Common myeloid progenitor, CD34-positive (primary cell): ENCODE measurements at regions not wholly inside any gene's neighbourhood (a gene's known extent, or its start where the extent isn't known, plus 50 kb on each side); places are given as distances from the start of the nearest gene placed in this dataset.

Source experiments
- CTCF ChIA-PET: fragments of 350-600 bp; sonication (Branson Sonifier 250); formaldehyde crosslinking; loops from one replicate; lab custom pipeline; 2021; ENCODE audit warnings: antibody characterized with exemption; lab: Charles Lee
- POLR2A ChIA-PET: fragments of 350-600 bp; sonication (Branson Sonifier 250); formaldehyde crosslinking; loops from one replicate; lab custom pipeline; 2021; ENCODE audit warnings: antibody characterized with exemption; lab: Charles Lee
- DNase-seq, 3 donors: peaks; one replicate each; pipeline versions ENCODE4 v3.0.0 to v3.0.0-alpha.2; 2013
- H3K27ac ChIP-seq, 2 experiments: 1 replicate in 1 of 2; 2 replicates in 1 of 2; pipeline ENCODE4 v1.7.0; 2013; ENCODE audit warnings: inconsistent platforms in 2 of 2, low read length in 2 of 2, mild to moderate bottlenecking in 2 of 2, low read depth in 1 of 2, moderate library complexity in 1 of 2; ENCODE audit not compliant: severe bottlenecking in 2 of 2, insufficient read depth in 1 of 2, poor library complexity in 1 of 2
- H3K27me3 ChIP-seq, 5 experiments: replicated peaks in 2 of 5; 1 replicate in 3 of 5; 2 replicates in 2 of 5; pipeline versions ENCODE4 v1.6.1 to v1.7.0; 2013; ENCODE audit warnings: low read length in 4 of 5, mild to moderate bottlenecking in 2 of 5, moderate library complexity in 2 of 5, inconsistent platforms in 1 of 5; ENCODE audit not compliant: insufficient read depth in 5 of 5, control insufficient read depth in 4 of 5
- H3K36me3 ChIP-seq, 4 experiments: 1 replicate in 2 of 4; 2 replicates in 2 of 4; pipeline versions ENCODE4 v1.6.1 to v1.7.0; 2013; ENCODE audit warnings: low read length in 3 of 4, control low read depth in 1 of 4, mild to moderate bottlenecking in 1 of 4; ENCODE audit not compliant: control insufficient read depth in 4 of 4, insufficient read depth in 4 of 4
- H3K4me1 ChIP-seq, 4 experiments: 1 replicate in 3 of 4; 2 replicates in 1 of 4; pipeline versions ENCODE4 v1.6.1 to v1.7.1; 2013; ENCODE audit warnings: low read length in 3 of 4, mild to moderate bottlenecking in 3 of 4, control low read depth in 1 of 4, inconsistent platforms in 1 of 4, moderate library complexity in 1 of 4; ENCODE audit not compliant: control insufficient read depth in 4 of 4, insufficient read depth in 4 of 4; ENCODE audit errors: control extremely low read depth in 1 of 4
- H3K4me3 ChIP-seq, 7 experiments: 1 replicate in 4 of 7; 2 replicates in 3 of 7; pipeline versions ENCODE4 v1.5.1 to v1.7.0; 2013; ENCODE audit warnings: mild to moderate bottlenecking in 7 of 7, low read length in 6 of 7, moderate library complexity in 6 of 7, inconsistent platforms in 2 of 7, low read depth in 2 of 7, control low read depth in 1 of 7; ENCODE audit not compliant: insufficient read depth in 4 of 7, control insufficient read depth in 1 of 7; ENCODE audit errors: extremely low read depth in 1 of 7
- H3K9me3 ChIP-seq, 5 experiments: 1 replicate in 4 of 5; 2 replicates in 1 of 5; pipeline versions ENCODE4 v1.6.1 to v1.7.1; 2013; ENCODE audit warnings: low read length in 4 of 5, mild to moderate bottlenecking in 2 of 5, inconsistent platforms in 1 of 5, low read depth in 1 of 5, moderate library complexity in 1 of 5; ENCODE audit not compliant: control insufficient read depth in 4 of 5, insufficient read depth in 2 of 5; ENCODE audit errors: control extremely low read depth in 1 of 5
- WGBS: methylation state at CpG from one replicate; pipeline ENCODE4 v1.1.5; 2013; ENCODE audit not compliant: insufficient coverage; 5-methylcytosine and 5-hydroxymethylcytosine counted together

DNA sequence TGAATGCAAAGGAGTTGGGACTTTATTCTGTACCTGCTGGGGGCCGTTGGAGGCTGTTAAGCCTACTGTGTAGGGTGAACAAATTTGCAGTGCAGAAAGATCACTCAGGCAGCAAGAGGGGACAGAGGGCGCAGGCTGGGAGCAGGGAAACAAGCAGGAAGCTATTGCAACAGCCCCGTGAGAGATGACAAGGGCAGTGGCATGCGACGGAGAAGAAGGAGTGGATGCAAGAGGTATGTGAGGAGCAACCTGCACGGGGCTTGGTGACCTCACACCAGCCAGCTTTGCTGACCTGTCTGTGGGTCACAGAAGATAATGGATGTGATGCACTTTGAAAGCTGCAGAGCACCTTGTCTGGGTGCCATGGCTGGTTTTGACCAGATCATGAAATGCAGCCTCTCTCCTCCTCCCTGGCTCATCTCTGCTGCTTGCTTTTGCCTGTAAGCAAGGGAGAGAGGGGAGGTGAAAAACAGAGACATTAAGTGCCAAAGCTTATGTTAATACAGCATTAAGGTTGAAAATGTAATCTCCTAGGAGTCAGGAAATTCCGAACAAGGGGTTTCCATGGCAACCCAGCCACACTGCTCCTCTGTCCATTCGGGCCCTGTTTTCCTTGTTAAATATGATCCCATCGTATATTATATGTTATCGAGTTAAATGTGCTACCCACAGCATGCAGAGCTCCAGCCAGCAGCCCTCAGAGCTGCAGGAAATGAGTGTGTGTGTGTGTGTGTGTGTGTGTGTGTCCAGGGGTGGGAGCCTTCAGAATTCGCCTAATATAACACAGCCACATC is 314.3 kb upstream of the ZMIZ1 start:
- Histone ChIP-seq H3K4me1 (peaks cover 0 to 57% (median 24%) of the 10 kb centered on the region in 4 experiments), H3K27ac (no peak overlapping the region), H3K9me3 (no peaks in the 10 kb centered on the region), H3K27me3 (no peaks in the 10 kb centered on the region), H3K4me3 (no peak overlapping the region), H3K36me3 (no peaks in the 10 kb centered on the region)
- ChIA-PET POLR2A (interaction anchor here (0.6 kb wide), 1 partner anchor 253 kb away, joined by 3 read pairs; no protein-coding TSS in a partner anchor), CTCF (interaction anchor here (0.8 to 1.6 kb wide), 4 partner anchors 8 to 41 kb away, joined by 3 to 4 read pairs (median 4); no protein-coding TSS in a partner anchor)
- WGBS: 53% methylated on average over 7 of the region's 11 CpGs
- peak; percentile 38 to 70 (median 65) for DNase-seq

DNA sequence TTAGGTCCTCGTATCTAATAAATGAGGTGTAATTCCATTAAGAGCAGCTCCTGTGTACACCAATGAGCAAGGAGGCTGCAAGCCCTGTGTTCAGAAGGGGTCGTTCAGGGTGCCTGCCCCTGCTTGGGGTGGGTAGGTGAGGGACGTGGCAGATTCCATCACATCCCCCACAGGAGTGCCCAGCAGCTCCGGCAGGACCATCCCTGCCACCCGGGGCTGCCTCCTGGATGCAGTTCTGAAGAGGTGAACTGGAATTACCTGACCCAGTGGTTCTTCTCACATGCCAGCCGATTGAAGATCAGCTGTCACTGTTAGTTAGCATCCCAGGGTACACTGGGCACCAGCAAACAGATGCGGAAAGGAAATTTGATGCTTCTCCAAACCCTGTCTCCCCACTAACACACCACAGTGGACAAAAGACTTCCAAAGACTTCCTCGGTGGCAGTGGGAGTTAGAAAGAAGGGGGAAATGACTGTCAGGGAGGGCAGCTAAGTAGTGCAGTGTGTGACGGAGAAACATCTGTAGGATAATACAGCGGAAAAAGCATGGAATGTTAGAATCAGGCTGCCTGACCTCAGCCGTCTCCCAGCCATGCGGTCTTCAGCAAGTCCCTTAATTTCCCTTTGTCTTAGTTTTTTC is 313.6 kb upstream of the ZMIZ1 start:
- H3K27ac ChIP-seq: no peak overlapping the region
- ChIA-PET CTCF (interaction anchor here (1.4 to 1.6 kb wide), 2 partner anchors 11 to 42 kb away, joined by 4 read pairs; no protein-coding TSS in a partner anchor), POLR2A (interaction anchor here (0.6 kb wide), 1 partner anchor 252 kb away, joined by 3 read pairs; no protein-coding TSS in a partner anchor)
- WGBS: 69% methylated on average over 7 of the region's 12 CpGs
- no peak overlapping the region for H3K4me3 ChIP-seq
- no peaks in the 10 kb centered on the region for H3K9me3 ChIP-seq
- H3K4me1 ChIP-seq: peaks cover 0 to 52% (median 24%) of the 10 kb centered on the region in 4 experiments
- H3K36me3 ChIP-seq: no peaks in the 10 kb centered on the region
- no peak for DNase-seq
- H3K27me3 ChIP-seq: no peaks in the 10 kb centered on the region

DNA sequence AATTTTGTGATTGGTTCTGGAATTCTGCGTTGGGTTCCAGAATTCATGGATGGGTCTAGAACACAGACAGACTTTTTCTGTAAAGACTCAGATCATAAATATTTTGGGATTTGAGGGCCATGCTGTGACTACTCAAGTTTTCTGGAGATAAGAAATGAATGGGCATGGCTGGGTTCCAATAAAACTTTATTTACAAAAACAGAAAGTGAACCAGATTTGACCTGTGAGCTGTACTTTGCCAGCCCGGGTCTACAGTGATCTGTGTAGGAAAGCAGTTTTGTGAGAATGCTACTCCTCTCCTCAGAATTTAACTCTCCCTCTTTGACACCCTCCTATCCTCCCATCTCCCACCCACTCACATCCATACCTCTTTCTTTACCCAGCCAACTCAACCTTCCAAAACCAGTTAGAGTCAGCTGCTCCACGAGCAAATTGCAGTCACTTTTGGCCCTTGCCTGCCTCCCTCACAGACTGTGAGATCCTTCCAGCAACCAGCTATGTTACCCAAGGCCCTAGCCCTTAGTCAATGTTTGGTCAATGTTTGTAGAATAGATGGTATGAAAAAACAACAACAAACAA is 312.8 kb upstream of the ZMIZ1 start:
- Histone ChIP-seq H3K4me1 (peaks cover 0 to 52% (median 24%) of the 10 kb centered on the region in 4 experiments), H3K36me3 (no peaks in the 10 kb centered on the region), H3K27me3 (no peaks in the 10 kb centered on the region), H3K9me3 (no peaks in the 10 kb centered on the region), H3K27ac (no peak overlapping the region), H3K4me3 (no peak overlapping the region)
- CTCF ChIA-PET: interaction anchor here (1.4 to 1.9 kb wide), 2 partner anchors 11 to 12 kb away, joined by 4 to 9 read pairs; no protein-coding TSS in a partner anchor
- no peak for DNase-seq
- WGBS: 85% methylated on average over 2 of the region's 3 CpGs
- POLR2A ChIA-PET: interaction anchor here (0.6 kb wide), 1 partner anchor 722 kb away, joined by 3 read pairs; no protein-coding TSS in a partner anchor

DNA sequence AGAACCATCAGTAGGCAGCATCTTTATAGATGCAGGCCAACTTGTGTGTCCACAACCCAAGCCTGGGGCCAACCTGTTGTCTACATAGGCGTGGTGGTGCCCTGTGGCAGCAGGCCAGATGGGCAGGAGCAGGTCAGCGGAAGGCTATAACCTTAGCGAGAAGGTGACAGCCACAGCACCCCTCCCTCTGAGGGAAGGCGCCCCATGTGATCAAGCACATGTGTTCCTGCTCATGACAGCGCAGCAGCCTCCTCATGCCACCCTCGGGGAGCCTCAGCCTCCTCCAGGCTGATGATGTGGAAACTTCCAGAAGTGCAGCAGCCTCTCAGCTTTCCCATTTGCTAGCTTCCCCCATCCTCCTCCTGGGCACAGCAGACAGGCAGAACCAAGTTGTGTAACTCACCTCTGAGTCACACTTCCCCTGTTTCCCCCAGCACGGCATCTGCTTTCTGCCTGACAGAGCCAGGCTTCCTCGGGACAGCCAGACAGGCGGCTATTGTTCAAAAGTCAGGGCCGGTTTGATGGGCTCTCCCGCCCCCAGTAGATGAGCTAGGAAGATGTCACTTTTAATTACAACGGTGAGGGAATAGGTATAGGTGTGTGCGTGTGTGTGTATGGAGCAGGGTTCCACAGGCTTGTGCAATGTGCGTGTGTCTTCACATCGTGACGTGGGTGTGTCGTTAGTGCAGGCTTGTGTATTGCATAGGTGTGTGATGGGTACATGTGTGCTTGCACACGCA is 312.0 kb upstream of the ZMIZ1 start:
- 40% methylated on average over 17 of the region's 18 CpGs for WGBS
- no peak overlapping the region for H3K27ac ChIP-seq
- H3K4me3 ChIP-seq: no peak overlapping the region
- no peaks in the 10 kb centered on the region for H3K9me3 ChIP-seq
- ChIA-PET CTCF (interaction anchor here (1.9 kb wide), 1 partner anchor 13 kb away, joined by 9 read pairs; no protein-coding TSS in a partner anchor), POLR2A (interaction anchor here (0.6 kb wide), 1 partner anchor 723 kb away, joined by 3 read pairs; no protein-coding TSS in a partner anchor)
- peaks cover 0 to 52% (median 24%) of the 10 kb centered on the region in 4 experiments for H3K4me1 ChIP-seq
- H3K27me3 ChIP-seq: no peaks in the 10 kb centered on the region
- peak; percentile 86 to 95 (median 93) for DNase-seq
- H3K36me3 ChIP-seq: no peaks in the 10 kb centered on the region

DNA sequence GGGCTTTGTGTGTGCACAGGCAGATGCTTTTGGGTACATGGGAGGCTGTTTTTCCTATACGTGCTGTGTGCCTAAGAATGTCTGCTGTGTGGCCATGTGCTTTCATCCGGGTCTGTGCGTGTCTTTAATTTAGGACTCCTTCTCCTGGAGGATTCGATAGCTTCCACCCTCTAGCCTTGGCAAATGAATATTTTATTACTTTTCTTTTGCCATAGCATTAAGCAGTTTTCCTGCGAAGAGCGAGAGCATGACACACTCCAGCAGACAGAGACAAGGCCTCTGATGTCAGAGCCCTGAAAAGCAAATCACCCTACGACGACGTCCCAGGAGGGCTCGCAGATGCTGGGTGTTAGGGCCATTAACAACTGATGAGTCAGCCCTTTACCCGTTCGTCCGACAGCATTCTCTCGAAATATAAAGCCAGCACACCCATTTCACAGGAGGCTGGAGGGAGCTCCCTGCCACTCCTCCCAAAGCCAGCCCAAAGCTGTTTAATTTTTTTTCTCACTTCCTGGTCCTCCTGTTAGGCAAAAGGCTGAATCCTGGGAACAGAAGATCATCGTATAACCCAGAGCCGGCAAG is 311.3 kb upstream of the ZMIZ1 start:
- H3K27me3 ChIP-seq: no peaks in the 10 kb centered on the region
- WGBS: 92% methylated on average over 13 of the region's 16 CpGs
- H3K36me3 ChIP-seq: no peaks in the 10 kb centered on the region
- no peak overlapping the region for H3K4me3 ChIP-seq
- H3K9me3 ChIP-seq: no peaks in the 10 kb centered on the region
- no peak for DNase-seq
- H3K27ac ChIP-seq: no peak overlapping the region
- peaks cover 0 to 50% (median 24%) of the 10 kb centered on the region in 4 experiments for H3K4me1 ChIP-seq
- CTCF ChIA-PET: interaction anchor here (1.9 kb wide), 1 partner anchor 14 kb away, joined by 9 read pairs; no protein-coding TSS in a partner anchor
- POLR2A ChIA-PET: no interaction called here

DNA sequence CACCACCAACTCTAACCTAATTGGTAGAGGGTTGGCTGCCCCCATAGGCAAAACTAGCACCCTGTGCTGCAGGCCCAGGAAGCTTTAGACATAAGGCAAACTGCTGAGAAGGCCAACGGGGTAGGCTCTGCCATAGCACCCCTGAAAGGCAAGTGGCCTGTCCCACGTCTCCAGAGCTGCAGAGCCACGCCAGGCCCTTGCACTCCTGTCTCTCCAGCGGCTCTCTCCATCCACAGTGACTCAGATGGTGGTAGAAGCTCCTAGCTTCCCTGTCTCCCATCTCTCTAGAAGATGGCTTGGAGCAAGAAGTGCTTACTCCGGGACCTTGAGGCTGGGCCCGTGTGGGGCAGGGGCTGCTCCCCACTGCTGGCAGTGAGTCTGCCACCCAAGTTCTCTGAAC is 310.6 kb upstream of the ZMIZ1 start:
- Histone ChIP-seq H3K4me3 (no peak overlapping the region), H3K9me3 (no peaks in the 10 kb centered on the region), H3K27ac (no peak overlapping the region), H3K36me3 (no peaks in the 10 kb centered on the region), H3K27me3 (no peaks in the 10 kb centered on the region), H3K4me1 (peaks cover 0 to 46% (median 24%) of the 10 kb centered on the region in 4 experiments)
- POLR2A ChIA-PET: no interaction called here
- DNase-seq: no peak
- 100% methylated on average over 6 of the region's 6 CpGs for WGBS
- CTCF ChIA-PET: interaction anchor here (0.9 to 1.9 kb wide), 2 partner anchors 14 to 711 kb away, joined by 3 to 9 read pairs; no protein-coding TSS in a partner anchor
